IMR-90 (cell line): ENCODE measurements at regions not wholly inside any gene's neighbourhood (a gene's known extent, or its start where the extent isn't known, plus 50 kb on each side); places are given as distances from the start of the nearest gene placed in this dataset.

ENCODE experiments used
- ATAC-seq: fragments of 200-7000 bp; cut with Tn5 transposase; 2 replicates; pipeline ENCODE4 v1.9.1; 2020; ENCODE audit warnings: low read depth, mild to moderate bottlenecking, moderate library complexity
- BruUV-seq: library from RNA; stranded (reverse); fragments of 400-500 nt; replicated peaks from 2 replicates; lab custom pipeline; 2021; lab: Mats Ljungman, UMichigan
- CTCF ChIA-PET: fragments of 300-600 bp; formaldehyde crosslinking; extraction: SDS; loops from one replicate; lab custom pipeline; 2021; ENCODE audit warnings: antibody characterized with exemption; lab: Yijun Ruan, JAX
- POLR2A ChIA-PET: fragments of 300-600 bp; sonication (Branson Sonifier 250); formaldehyde crosslinking; loops from one replicate; lab custom pipeline; 2022; ENCODE audit warnings: antibody characterized with exemption; ENCODE audit not compliant: unreplicated experiment; lab: Charles Lee
- DNase-seq: peaks from one replicate; pipeline ENCODE4 v3.0.0; 2013
- H2AFZ ChIP-seq: replicated peaks from 2 replicates; pipeline ENCODE3; 2013; ENCODE audit warnings: low read length, mild to moderate bottlenecking; ENCODE audit not compliant: poor library complexity
- H2AK5ac ChIP-seq: 2 replicates; pipeline ENCODE4 v1.6.1; 2013; ENCODE audit warnings: low read depth, low read length, inconsistent platforms
- H2AK9ac ChIP-seq: replicated peaks from 2 replicates; pipeline ENCODE3; 2013; ENCODE audit warnings: mild to moderate bottlenecking, low read depth, low read length, moderate library complexity; ENCODE audit not compliant: poor library complexity
- H2BK120ac ChIP-seq: 2 replicates; pipeline ENCODE4 v1.6.1; 2013; ENCODE audit warnings: low read depth, low read length, inconsistent platforms
- H2BK15ac ChIP-seq: 3 replicates; pipeline ENCODE4 v1.6.1; 2013; ENCODE audit warnings: low read depth, low read length, inconsistent platforms
- H2BK20ac ChIP-seq: 2 replicates; pipeline ENCODE4 v1.6.1; 2013; ENCODE audit warnings: low read depth, mild to moderate bottlenecking, inconsistent platforms, low read length, moderate library complexity
- H2BK5ac ChIP-seq: 2 replicates; pipeline ENCODE4 v1.6.1; 2013; ENCODE audit warnings: mild to moderate bottlenecking, low read depth, low read length, inconsistent platforms; ENCODE audit not compliant: poor library complexity, severe bottlenecking
- H3K14ac ChIP-seq: replicated peaks from 2 replicates; pipeline ENCODE4 v1.6.1; 2013; ENCODE audit warnings: low read depth, low read length, inconsistent platforms
- H3K18ac ChIP-seq: 2 replicates; pipeline ENCODE4 v1.6.1; 2013; ENCODE audit warnings: low read depth, low read length, control low read depth
- H3K23ac ChIP-seq: 2 replicates; pipeline ENCODE4 v1.6.1; 2013; ENCODE audit warnings: low read depth, low read length, inconsistent platforms
- H3K27ac ChIP-seq: 2 replicates; pipeline ENCODE4 v1.5.1; 2013; ENCODE audit warnings: mild to moderate bottlenecking, control low read depth, low read length; ENCODE audit not compliant: insufficient read depth
- H3K27me3 ChIP-seq: 2 replicates; pipeline ENCODE4 v1.6.1; 2013; ENCODE audit warnings: low read length; ENCODE audit not compliant: control insufficient read depth, insufficient read depth
- H3K36me3 ChIP-seq: 2 replicates; pipeline ENCODE4 v1.6.1; 2013; ENCODE audit warnings: low read length, mixed read lengths; ENCODE audit not compliant: control insufficient read depth, insufficient read depth
- H3K4ac ChIP-seq: 2 replicates; pipeline ENCODE4 v1.6.1; 2013; ENCODE audit warnings: low read depth, low read length, inconsistent platforms
- H3K4me1 ChIP-seq: 2 replicates; pipeline ENCODE4 v1.6.1; 2013; ENCODE audit warnings: low read length, mixed read lengths; ENCODE audit not compliant: control insufficient read depth, insufficient read depth
- H3K4me2 ChIP-seq: 2 replicates; pipeline ENCODE4 v1.6.1; 2013; ENCODE audit warnings: low read depth, mild to moderate bottlenecking, control low read depth, low read length, moderate library complexity
- H3K4me3 ChIP-seq: 2 replicates; pipeline ENCODE4 v1.5.1; 2013; ENCODE audit warnings: low read depth, mild to moderate bottlenecking, control low read depth, low read length, moderate library complexity; ENCODE audit not compliant: insufficient read depth
- H3K56ac ChIP-seq: 2 replicates; pipeline ENCODE4 v1.6.1; 2013; ENCODE audit warnings: low read length, inconsistent platforms; ENCODE audit not compliant: insufficient read depth; ENCODE audit errors: extremely low read depth
- H3K79me1 ChIP-seq, 2 experiments: 2 replicates each; pipeline ENCODE4 v1.6.1; 2013; ENCODE audit warnings: low read length in 2 of 2, inconsistent platforms in 1 of 2, low read depth in 1 of 2
- H3K9ac ChIP-seq: 2 replicates; pipeline ENCODE4 v1.6.1; 2013; ENCODE audit warnings: low read depth, low read length, control low read depth
- H3K9me1 ChIP-seq: 2 replicates; pipeline ENCODE4 v1.6.1; 2013; ENCODE audit warnings: low read length, inconsistent platforms; ENCODE audit not compliant: insufficient read depth
- H3K9me3 ChIP-seq: 2 replicates; pipeline ENCODE4 v1.6.1; 2013; ENCODE audit warnings: low read length; ENCODE audit not compliant: control insufficient read depth, insufficient read depth
- H4K20me1 ChIP-seq: 2 replicates; pipeline ENCODE4 v1.6.1; 2013; ENCODE audit warnings: low read length, inconsistent platforms; ENCODE audit not compliant: insufficient read depth
- H4K5ac ChIP-seq: 2 replicates; pipeline ENCODE4 v1.6.1; 2013; ENCODE audit warnings: mild to moderate bottlenecking, low read depth, low read length, control low read depth
- H4K8ac ChIP-seq, 2 experiments: 2 replicates each; pipeline ENCODE4 v1.6.1; 2013; ENCODE audit warnings: low read depth in 2 of 2, low read length in 2 of 2, control low read depth in 1 of 2, inconsistent platforms in 1 of 2
- H4K91ac ChIP-seq: 2 replicates; pipeline ENCODE4 v1.6.1; 2013; ENCODE audit warnings: low read depth, low read length, inconsistent platforms; ENCODE audit not compliant: insufficient read depth
- BHLHE40 ChIP-seq: fragments of 150-350 bp; IDR thresholded peaks from 2 replicates; pipeline ENCODE4 v1.6.1; 2016; ENCODE audit warnings: mild to moderate bottlenecking, low read depth, low read length
- CEBPB ChIP-seq: IDR thresholded peaks from 2 replicates; pipeline ENCODE4 v1.6.1; 2012; ENCODE audit warnings: low read depth, low read length, improper control_type of control experiment
- CHD1 ChIP-seq: IDR thresholded peaks from 2 replicates; pipeline ENCODE4 v1.6.1; 2012; ENCODE audit warnings: low read depth, low read length, improper control_type of control experiment
- ELK1 ChIP-seq: fragments of 150-350 bp; IDR thresholded peaks from 2 replicates; pipeline ENCODE4 v1.6.1; 2016; ENCODE audit warnings: low read depth, mild to moderate bottlenecking, low read length, moderate library complexity, borderline replicate concordance
- MAFK ChIP-seq: IDR thresholded peaks from 2 replicates; pipeline ENCODE4 v1.6.1; 2012; ENCODE audit warnings: low read depth, low read length, improper control_type of control experiment
- MAZ ChIP-seq: IDR thresholded peaks from 2 replicates; pipeline ENCODE4 v1.6.1; 2012; ENCODE audit warnings: low read depth, mild to moderate bottlenecking, low read length, improper control_type of control experiment, moderate library complexity, borderline replicate concordance
- MXI1 ChIP-seq: IDR thresholded peaks from 2 replicates; pipeline ENCODE4 v1.6.1; 2012; ENCODE audit warnings: low read depth, mild to moderate bottlenecking, low read length, moderate library complexity, borderline replicate concordance
- NFE2L2 ChIP-seq: fragments of 150-350 bp; IDR thresholded peaks from 2 replicates; pipeline ENCODE4 v1.6.1; 2016; ENCODE audit warnings: low read depth, mild to moderate bottlenecking, low read length
- POLR2A ChIP-seq: IDR thresholded peaks from 2 replicates; pipeline ENCODE4 v1.6.1; 2012; ENCODE audit warnings: mild to moderate bottlenecking, low read depth, low read length
- RAD21 ChIP-seq: IDR thresholded peaks from 2 replicates; pipeline ENCODE4 v1.6.1; 2012; ENCODE audit warnings: low read length, improper control_type of control experiment
- RCOR1 ChIP-seq: IDR thresholded peaks from 2 replicates; pipeline ENCODE4 v1.6.1; 2012; ENCODE audit warnings: mild to moderate bottlenecking, low read length, improper control_type of control experiment; ENCODE audit not compliant: insufficient replicate concordance
- RFX5 ChIP-seq: IDR thresholded peaks from 2 replicates; pipeline ENCODE4 v1.8.0; 2012; ENCODE audit warnings: low read depth, mild to moderate bottlenecking, low read length, moderate library complexity
- SMC3 ChIP-seq: fragments of 150-350 bp; IDR thresholded peaks from 2 replicates; pipeline ENCODE4 v1.6.1; 2016; ENCODE audit warnings: low read depth, mild to moderate bottlenecking, antibody characterized with exemption, low read length, moderate library complexity
- WGBS, 2 experiments: methylation state at CpG; one replicate each; pipeline versions ENCODE4 v1.1.5 to v1.1.7; 2013; ENCODE audit warnings: missing lambda C conversion rate in 2 of 2; ENCODE audit not compliant: insufficient read length in 1 of 2; ENCODE audit errors: extremely low coverage in 2 of 2; 5-methylcytosine and 5-hydroxymethylcytosine counted together
- dilution Hi-C: fragments of 300-500 bp; cut with HindIII; formaldehyde crosslinking; loops from one replicate; pipeline ENCODE4 v1.14.3; 2018; ENCODE audit warnings: low sequenced_read_pairs; ENCODE audit not compliant: unreplicated experiment
- in situ Hi-C: fragments of 300-500 bp; cut with MboI; formaldehyde crosslinking; loops from 3 replicates; pipeline ENCODE4 v1.14.3; 2019; ENCODE audit warnings: low sequenced_read_pairs, inconsistent platforms, mixed read lengths
- intact Hi-C: fragments of 100-400 bp; cut with micrococcal nuclease; formaldehyde crosslinking; loops from 2 replicates; pipeline ENCODE4 v1.10.0; 2022
- TF ChIP-seq, protein P1 (sequence below): fragments of 150-350 bp; IDR thresholded peaks from 2 replicates; pipeline ENCODE4 v1.6.1; 2017; ENCODE audit warnings: mild to moderate bottlenecking, antibody characterized with exemption, low read length, low read depth
- TF ChIP-seq, protein P2 (sequence below): conservative IDR thresholded peaks from 2 replicates; pipeline ENCODE4 v1.5.1; 2012; ENCODE audit warnings: mild to moderate bottlenecking, low read depth, low read length, improper control_type of control experiment

GRCh38 chr11:123247813-123248379 is 52.8 kb upstream of the CLMP start:
- peaks cover 25% of the 10 kb centered on the region for H3K4me1 ChIP-seq
- H3K23ac ChIP-seq = no peak overlapping the region
- no peaks in the 10 kb centered on the region for H3K27me3 ChIP-seq
- peak overlapping the region; percentile 71 for H3K4ac ChIP-seq
- DNase-seq (no peak), ATAC-seq (no peak)
- peak overlapping the region in 1 of 2 experiments; percentile 66; a peak in 1 of 4 replicates for H4K8ac ChIP-seq
- H3K4me2 ChIP-seq = no peak overlapping the region
- BruUV-seq = no TSS peak
- peaks cover 8% of the 10 kb centered on the region for H3K9me1 ChIP-seq
- in situ Hi-C loops (loop anchor here (5.0 to 10.0 kb wide), 2 partner anchors 73 to 136 kb away; no protein-coding TSS in a partner anchor), intact Hi-C loops (loop anchor here (1.0 to 2.0 kb wide), 5 partner anchors 53 to 185 kb away; partner anchors contain the start of genes CLMP and HSPA8), dilution Hi-C loops (no loop called here)
- WGBS, 2 experiments = 20% methylated on average over 2 of the region's 6 CpGs; no CpG with 5 or more reads in 1 of the 2 experiments
- peak overlapping the region; percentile 34; the same call in 1 of the 2 replicates for H3K18ac ChIP-seq
- ChIA-PET CTCF (interaction anchor here (0.7 to 2.4 kb wide), 27 partner anchors 9 to 384 kb away, joined by 3 to 42 read pairs (median 6); partner anchors contain the start of gene CLMP), POLR2A (interaction anchor here (1.1 kb wide), 1 partner anchor 186 kb away, joined by 3 read pairs; the partner anchor contains the start of gene HSPA8)
- H4K5ac ChIP-seq = peak overlapping the region; percentile 45
- peak overlapping the region; percentile 85 for H2AK5ac ChIP-seq
- H3K9me3 ChIP-seq = no peaks in the 10 kb centered on the region
- H2BK5ac ChIP-seq = no peak overlapping the region
- H3K36me3 ChIP-seq = no peaks in the 10 kb centered on the region
- no peak overlapping the region for H3K14ac ChIP-seq
- no peak overlapping the region for H2AFZ ChIP-seq
- H4K91ac ChIP-seq = no peak overlapping the region
- H3K4me3 ChIP-seq = no peak overlapping the region
- H3K56ac ChIP-seq = no peak overlapping the region
- H3K27ac ChIP-seq = no peak overlapping the region
- H4K20me1 ChIP-seq = no peaks in the 10 kb centered on the region
- H3K79me1 ChIP-seq = 0 out of 4 replicates have a peak, but pooled peaks cover 0 to 5% of the 10 kb centered on the region in 2 experiments
- H2BK20ac ChIP-seq = no peak overlapping the region
- H3K9ac ChIP-seq = 0 out of 2 replicates have a peak overlapping the region, but pooled peaks have one; percentile 20
- H2BK15ac ChIP-seq = peak overlapping the region; percentile 73; the same call in 1 of the 3 replicates
- H2AK9ac ChIP-seq = no peak overlapping the region
- peak overlapping the region; percentile 80; the same call in 1 of the 2 replicates for H2BK120ac ChIP-seq
- TF ChIP-seq, protein P1, sequence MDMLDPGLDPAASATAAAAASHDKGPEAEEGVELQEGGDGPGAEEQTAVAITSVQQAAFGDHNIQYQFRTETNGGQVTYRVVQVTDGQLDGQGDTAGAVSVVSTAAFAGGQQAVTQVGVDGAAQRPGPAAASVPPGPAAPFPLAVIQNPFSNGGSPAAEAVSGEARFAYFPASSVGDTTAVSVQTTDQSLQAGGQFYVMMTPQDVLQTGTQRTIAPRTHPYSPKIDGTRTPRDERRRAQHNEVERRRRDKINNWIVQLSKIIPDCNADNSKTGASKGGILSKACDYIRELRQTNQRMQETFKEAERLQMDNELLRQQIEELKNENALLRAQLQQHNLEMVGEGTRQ = no peak
- no peak for TF ChIP-seq RCOR1
- TF ChIP-seq ELK1 = no peak
- no peak for TF ChIP-seq MAZ
- TF ChIP-seq POLR2A = no peak
- TF ChIP-seq BHLHE40 = no peak
- TF ChIP-seq MAFK = no peak
- TF ChIP-seq RAD21 = no peak
- no peak for TF ChIP-seq CHD1
- TF ChIP-seq MXI1 = no peak
- TF ChIP-seq, protein P2, sequence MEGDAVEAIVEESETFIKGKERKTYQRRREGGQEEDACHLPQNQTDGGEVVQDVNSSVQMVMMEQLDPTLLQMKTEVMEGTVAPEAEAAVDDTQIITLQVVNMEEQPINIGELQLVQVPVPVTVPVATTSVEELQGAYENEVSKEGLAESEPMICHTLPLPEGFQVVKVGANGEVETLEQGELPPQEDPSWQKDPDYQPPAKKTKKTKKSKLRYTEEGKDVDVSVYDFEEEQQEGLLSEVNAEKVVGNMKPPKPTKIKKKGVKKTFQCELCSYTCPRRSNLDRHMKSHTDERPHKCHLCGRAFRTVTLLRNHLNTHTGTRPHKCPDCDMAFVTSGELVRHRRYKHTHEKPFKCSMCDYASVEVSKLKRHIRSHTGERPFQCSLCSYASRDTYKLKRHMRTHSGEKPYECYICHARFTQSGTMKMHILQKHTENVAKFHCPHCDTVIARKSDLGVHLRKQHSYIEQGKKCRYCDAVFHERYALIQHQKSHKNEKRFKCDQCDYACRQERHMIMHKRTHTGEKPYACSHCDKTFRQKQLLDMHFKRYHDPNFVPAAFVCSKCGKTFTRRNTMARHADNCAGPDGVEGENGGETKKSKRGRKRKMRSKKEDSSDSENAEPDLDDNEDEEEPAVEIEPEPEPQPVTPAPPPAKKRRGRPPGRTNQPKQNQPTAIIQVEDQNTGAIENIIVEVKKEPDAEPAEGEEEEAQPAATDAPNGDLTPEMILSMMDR = no peak
- no peak for TF ChIP-seq CEBPB
- TF ChIP-seq SMC3 = no peak
- no peak for TF ChIP-seq NFE2L2
- no peak for TF ChIP-seq RFX5
